Suppressor macrophage treated with lipopolysaccharide for 4 hours (primary cell): ENCODE measurements at regions not wholly inside any gene's neighbourhood (a gene's known extent, or its start where the extent isn't known, plus 50 kb on each side); places are given as distances from the start of the nearest gene placed in this dataset.

ENCODE experiments used
- DNase-seq: peaks from one replicate; pipeline ENCODE4 v3.0.0-alpha.2; 2020

DNA sequence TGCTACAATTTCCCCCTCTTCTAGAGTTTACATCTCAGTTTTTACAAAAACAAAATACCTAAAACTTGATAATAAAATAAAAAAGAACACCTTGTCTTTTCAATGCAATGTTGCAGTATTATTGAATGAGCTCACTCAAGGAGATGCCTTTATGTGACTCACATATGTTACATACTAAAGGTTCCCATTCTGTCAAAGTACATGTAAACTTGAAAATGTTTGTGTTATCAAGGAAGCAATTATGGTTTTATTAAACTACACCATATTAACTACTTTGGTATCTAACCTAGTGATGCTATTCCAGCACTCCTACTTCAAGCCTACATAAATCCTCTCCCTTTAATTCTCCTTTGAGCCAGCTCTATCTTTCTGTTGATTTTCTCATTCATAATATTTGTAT, 658.3 kb downstream of the PTPRC start:
- DNase-seq: no peak

GRCh38 chr1:199297887-199298286, 659.0 kb downstream of the PTPRC start:
- DNase-seq: no peak

- no peak for DNase-seq
Measured at GRCh38 chr1:199298825-199299224, 660.0 kb downstream of the PTPRC start.

GRCh38 chr1:199301472-199302217, 662.8 kb downstream of the PTPRC start:
- DNase-seq: no peak

GRCh38 chr1:199302554-199302953, 663.7 kb downstream of the PTPRC start:
- DNase-seq: no peak

GRCh38 chr1:199303035-199303434, 664.2 kb downstream of the PTPRC start:
- no peak for DNase-seq

DNA sequence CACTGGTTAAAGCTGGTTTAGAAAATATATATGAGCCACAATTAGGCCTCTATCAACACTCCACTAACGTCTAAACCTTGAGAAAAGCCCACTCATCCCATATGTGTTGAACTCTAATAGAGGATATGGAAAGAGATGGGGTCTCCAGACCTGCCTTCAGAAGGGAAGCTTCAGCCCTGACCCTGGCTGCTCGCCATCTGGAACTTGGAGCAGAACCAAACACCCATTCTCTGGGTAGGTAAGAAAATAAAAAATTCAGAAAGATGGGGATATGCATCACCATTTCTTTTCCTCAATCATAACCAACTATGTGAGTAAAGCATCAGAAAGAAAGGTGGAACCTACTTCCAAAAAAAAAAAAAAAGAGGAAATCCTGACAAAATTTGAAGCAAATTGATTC, 666.2 kb downstream of the PTPRC start:
- DNase-seq: no peak

GRCh38 chr1:199307496-199308264, 668.8 kb downstream of the PTPRC start:
- DNase-seq: no peak

DNA sequence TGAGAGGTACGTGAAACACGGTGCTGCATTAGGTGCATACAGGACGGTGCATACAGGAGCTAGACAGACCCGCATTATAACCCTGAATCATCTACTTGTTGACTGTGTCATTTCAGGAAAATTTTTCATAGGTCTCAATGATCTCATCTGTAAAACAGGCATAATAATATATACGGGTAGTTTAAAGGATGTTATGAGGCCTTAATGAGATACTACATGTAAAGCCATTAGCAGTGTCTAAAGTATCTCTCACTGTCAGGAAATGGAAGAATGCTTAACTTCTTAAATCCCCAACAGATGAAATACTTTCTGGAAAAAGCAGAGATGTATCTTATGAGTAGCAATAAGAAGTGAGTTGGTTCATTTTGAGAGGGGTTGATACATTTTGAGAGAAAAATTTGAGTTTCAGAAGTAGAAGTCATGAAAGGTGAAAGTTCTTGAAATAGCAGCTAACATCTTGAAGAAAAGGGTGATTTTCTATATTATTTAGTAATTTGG, 669.6 kb downstream of the PTPRC start:
- no peak for DNase-seq

DNA sequence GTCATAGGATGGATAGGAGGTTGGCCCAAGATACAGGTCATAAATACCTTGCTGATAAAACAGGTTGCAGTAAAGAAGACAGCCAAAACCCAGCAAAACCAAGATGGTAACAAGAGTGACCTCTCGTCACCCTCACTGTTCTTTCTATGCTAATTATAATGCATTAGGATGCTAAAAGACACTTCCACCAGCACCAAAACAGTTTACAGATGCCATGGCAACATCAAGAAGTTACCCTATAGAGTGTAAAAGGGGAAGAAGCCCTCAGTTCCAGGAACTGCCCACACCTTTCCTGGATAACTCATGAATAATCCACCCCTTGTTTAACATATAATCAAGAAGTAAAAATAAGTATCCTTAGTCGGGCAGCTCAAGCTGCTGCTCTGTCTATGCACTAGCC, 671.9 kb downstream of the PTPRC start:
- no peak for DNase-seq

DNA sequence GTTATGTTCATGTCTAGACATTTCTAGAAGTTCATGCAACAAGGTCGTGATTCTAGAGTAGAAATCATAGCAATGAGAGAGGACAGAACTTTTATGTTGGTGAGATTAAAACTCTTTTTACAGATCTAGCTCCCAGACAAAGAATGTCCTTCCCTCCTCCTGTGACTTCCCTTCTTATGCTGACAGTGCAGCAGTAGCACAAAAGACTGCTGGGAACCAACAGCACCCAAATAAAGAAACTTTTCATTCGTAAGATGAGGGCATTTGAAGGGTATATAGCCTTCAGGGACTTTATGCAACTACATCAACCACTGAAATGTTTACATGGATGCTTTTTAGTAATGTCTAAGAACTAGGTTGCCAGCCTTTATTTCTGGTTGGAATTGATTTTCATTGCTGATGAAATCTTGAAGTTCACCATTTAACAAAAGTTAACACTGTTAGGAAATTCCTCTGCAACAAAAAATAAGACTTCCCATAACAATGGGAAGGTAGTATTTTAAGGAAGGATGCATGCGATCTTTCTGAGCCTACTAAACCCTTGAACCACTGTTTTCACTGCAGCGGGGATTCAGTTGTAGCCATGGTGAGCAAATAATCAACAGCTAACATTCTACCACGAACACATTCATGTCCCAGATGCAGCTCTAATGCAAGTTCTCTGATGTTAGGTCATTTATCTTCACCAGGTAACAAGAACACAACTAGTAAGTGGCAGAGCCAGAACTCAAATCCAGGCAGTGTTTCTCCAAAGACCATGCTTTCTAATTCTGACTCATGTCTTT, 672.8 kb downstream of the PTPRC start:
- no peak for DNase-seq

DNA sequence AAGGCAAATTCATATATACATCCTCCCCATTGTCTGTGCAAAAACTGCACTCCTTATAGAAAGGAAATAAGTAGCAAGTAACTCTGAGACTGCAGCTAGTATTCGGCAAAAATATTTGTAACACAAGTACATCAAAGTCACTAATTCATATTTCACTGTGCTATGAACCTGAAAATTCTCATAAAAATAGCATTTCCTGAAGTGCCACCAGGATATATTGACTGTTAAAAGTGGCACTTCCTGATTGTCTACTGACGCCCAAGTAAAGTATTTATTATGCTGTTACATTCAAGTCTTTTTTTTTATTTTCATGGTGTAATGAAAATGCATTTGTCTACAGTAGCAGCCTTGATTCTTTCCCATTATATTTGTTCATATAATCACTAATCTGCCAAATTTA, 673.8 kb downstream of the PTPRC start:
- DNase-seq: no peak

- no peak for DNase-seq
Measured at GRCh38 chr1:199313444-199313843, 674.6 kb downstream of the PTPRC start.

GRCh38 chr1:199319341-199319740, 680.5 kb downstream of the PTPRC start:
- no peak for DNase-seq

DNA sequence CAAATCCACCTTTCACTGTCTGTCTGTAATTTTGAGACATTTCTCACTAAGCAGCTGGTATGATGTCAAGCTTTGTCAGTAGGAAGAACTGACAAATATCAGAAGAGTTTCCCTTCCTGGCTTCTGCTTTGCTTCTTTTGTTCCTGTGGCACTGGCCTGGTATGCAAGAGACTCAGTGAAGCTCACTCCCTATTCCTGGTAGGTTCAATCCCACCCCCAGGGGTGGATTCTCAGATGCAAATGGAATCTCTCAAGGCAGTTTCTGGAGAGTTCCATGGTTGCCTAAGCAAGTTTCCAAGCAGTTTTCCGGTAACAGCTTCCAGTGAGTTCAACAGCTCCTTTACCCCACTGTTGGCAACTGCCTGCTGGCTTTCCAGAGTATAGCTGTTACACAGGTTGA, 683.4 kb downstream of the PTPRC start:
- no peak for DNase-seq

- DNase-seq: no peak
Measured at GRCh38 chr1:199333180-199333579, 694.3 kb upstream of the NR5A2 start.

DNA sequence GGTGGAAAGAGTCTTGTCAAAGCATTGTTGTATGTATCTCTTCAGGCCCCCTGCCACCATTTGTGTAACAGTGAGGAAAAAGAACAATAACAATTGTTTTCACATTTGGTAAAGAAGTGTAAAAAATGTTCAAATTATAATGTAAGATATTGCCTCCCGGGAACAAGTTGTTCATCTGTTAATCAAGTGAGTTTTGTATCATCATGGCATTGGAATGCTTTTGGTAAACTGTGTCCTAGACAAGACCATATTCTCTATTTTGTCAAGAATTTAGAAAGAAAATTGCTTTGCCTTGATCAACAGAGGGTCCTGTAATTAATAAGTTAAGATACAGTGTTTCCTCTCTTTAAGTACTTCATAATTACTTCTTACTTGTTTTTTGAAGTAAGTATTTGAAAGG, 692.0 kb upstream of the NR5A2 start:
- DNase-seq: no peak

DNA sequence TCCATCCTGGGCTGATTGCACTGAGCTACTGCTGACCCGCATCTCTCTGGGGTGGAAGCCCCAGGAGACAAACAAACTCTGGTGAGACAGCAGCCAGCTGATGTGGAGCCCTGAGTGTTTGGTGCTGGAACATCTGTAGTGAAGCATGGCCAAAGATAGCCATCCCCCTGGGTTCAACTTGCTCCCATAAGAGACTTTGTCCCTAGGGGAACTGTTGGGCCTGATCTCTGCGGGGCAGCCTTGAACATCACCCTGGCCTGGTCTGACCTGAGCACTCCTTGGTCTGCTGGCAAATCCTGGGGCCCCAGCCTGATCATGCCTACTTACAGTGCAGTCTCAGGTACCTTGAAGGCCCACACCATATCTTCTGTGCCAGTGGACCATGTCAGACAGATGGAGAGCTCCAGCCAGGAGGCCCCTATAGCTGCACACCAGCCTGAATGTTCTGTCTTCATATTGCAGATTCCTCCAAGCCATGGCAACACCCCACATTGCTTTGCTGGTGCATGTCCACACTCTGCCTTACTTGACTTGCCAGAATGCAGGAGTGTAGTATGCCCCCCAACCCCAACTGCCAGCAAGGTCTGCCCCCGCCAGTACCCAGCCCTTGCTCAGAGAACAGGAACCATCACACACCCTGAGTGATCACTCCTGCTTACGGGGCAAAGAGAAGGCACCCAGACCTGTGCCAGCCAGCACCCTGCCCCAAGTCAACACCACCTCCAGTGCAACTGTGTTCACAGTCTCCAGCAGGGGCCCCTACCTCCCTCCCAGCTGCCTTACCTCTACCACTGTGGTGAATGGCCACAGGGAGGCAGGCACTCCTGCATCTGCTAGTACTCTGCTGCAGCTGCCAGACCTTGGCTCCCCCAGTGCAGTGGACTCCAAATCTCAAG, 690.5 kb upstream of the NR5A2 start:
- no peak for DNase-seq

- DNase-seq: no peak
Measured at GRCh38 chr1:199338760-199339159, 688.8 kb upstream of the NR5A2 start.

- no peak for DNase-seq
Measured at GRCh38 chr1:199352351-199352750, 675.2 kb upstream of the NR5A2 start.

DNA sequence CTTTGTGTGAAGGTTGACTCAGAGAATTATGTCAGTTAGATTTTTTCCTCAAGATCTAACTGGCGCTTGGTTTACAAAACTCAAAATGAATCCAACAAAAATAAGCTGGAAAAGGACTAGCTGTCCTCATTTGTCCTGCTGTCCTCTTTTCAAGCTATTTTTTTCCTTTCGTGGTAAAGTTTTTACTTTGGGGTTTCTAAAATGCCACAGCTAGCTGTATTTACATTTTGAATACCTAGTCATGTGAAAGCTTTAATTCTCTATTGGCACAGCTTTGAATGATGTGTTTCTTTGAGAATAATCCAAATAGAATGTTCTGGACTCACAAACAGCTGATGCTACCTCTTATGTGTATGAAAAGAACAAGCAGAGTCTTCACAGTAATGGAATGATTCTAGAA, 673.6 kb upstream of the NR5A2 start:
- DNase-seq: no peak

- no peak for DNase-seq
Measured at GRCh38 chr1:199356561-199356960, 670.9 kb upstream of the NR5A2 start.

DNA sequence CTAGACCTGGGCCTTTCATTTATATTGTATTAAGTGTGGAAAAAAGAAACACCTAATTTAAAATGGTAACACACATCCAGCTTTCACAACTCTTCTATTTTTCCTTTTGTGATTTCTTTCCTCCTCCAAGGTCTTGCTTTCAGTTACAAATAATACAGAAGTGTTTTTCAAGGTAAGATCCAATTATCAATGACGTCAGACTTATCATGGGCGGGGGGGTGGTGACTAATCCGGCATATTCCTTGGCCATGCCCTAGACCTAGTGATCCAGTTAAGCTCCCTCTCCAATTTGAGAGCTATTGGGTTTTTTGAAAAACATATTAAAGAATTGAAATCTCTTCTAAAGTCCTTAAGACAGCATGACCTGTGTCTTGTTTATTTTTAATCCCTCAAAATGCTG, 669.9 kb upstream of the NR5A2 start:
- no peak for DNase-seq
